Transverse colon (tissue), 4 donors: ENCODE measurements at regions not wholly inside any gene's neighbourhood (a gene's known extent, or its start where the extent isn't known, plus 50 kb on each side); places are given as distances from the start of the nearest gene placed in this dataset.

Experiments
- DNase-seq: peaks from one replicate; pipeline ENCODE4 v3.0.0-alpha.2; 2019
- H3K27ac ChIP-seq, 4 donors: fragments of 200-600 bp; sonication (generic); 2 replicates each; pipeline ENCODE4 v1.5.1; 2016 to 2018; ENCODE audit warnings: inconsistent platforms in 4 of 4
- H3K27me3 ChIP-seq: fragments of 200-600 bp; sonication (generic); 2 replicates; pipeline ENCODE4 v1.5.1; 2017; ENCODE audit warnings: inconsistent platforms
- H3K36me3 ChIP-seq, 4 donors: fragments of 200-600 bp; sonication (generic); 2 replicates each; pipeline ENCODE4 v1.5.1; 2017 to 2019; ENCODE audit warnings: inconsistent platforms in 4 of 4
- H3K4me1 ChIP-seq, 4 donors: fragments of 200-600 bp; sonication (generic); 2 replicates each; pipeline ENCODE4 v1.5.1; 2017 to 2020; ENCODE audit warnings: inconsistent platforms in 4 of 4
- H3K4me3 ChIP-seq, 4 donors: fragments of 200-600 bp; sonication (generic); 1 replicate in 1 of 4; 2 replicates in 3 of 4; pipeline versions ENCODE4 v1.5.1 to v1.6.1; 2017 to 2019; ENCODE audit warnings: inconsistent platforms in 4 of 4
- H3K9me3 ChIP-seq, 2 donors: fragments of 200-600 bp; sonication (generic); 2 replicates each; pipeline ENCODE4 v1.5.1; 2017 to 2019; ENCODE audit warnings: inconsistent platforms in 2 of 2
- CTCF ChIP-seq, 5 experiments: fragments of 200-600 bp in 3 of 5; fragments of 450-650 bp in 2 of 5; sonication (generic) in 3 of 5; IDR thresholded peaks; 1 replicate in 2 of 5; 2 replicates in 3 of 5; pipeline ENCODE4 v1.5.1; 2016 to 2017; ENCODE audit warnings: antibody characterized with exemption in 5 of 5, inconsistent platforms in 3 of 5, mild to moderate bottlenecking in 2 of 5, moderate library complexity in 1 of 5
- EP300 ChIP-seq: sonication (generic); formaldehyde crosslinking; IDR thresholded peaks from one replicate; pipeline ENCODE4 v1.6.1; 2017; ENCODE audit warnings: antibody characterized with exemption, low read depth
- POLR2A ChIP-seq: fragments of 450-650 bp; IDR thresholded peaks from one replicate; pipeline ENCODE4 v1.6.1; 2016; ENCODE audit warnings: antibody characterized with exemption, mild to moderate bottlenecking, moderate library complexity
- POLR2AphosphoS5 ChIP-seq, 3 donors: sonication (generic); formaldehyde crosslinking; IDR thresholded peaks; one replicate each; pipeline ENCODE4 v1.6.1; 2016; ENCODE audit warnings: antibody characterized with exemption in 3 of 3
- WGBS, 2 donors: methylation state at CpG; one replicate each; pipeline ENCODE4 v1.1.5; 2018; ENCODE audit warnings: low coverage in 1 of 2; 5-methylcytosine and 5-hydroxymethylcytosine counted together
- in situ Hi-C, 4 donors: fragments of 200-750 bp; cut with MboI; loops; one replicate each; pipeline versions ENCODE4 v1.15.0 to v1.15.1; 2017; ENCODE audit warnings: low sequenced_read_pairs in 3 of 4, low pct_ligation_motif_present in 1 of 4, low pct_unique_long_range_greater_than_20kb in 1 of 4
- intact Hi-C: fragments of 100-400 bp; cut with DNase I; formaldehyde crosslinking; loops from one replicate; pipeline ENCODE4 v1.15.1; 2023; ENCODE audit warnings: low total_unique reads

- intact Hi-C loops (no loop called here), in situ Hi-C loops (no loop called here)
- no peak for TF ChIP-seq POLR2AphosphoS5 (IDR thresholded peaks at IDR 0.05)
- TF ChIP-seq EP300: no peak
- no peak for TF ChIP-seq CTCF (IDR thresholded peaks at IDR 0.05)
- no peak for TF ChIP-seq POLR2A
- DNase-seq: no peak
- no peaks in the 10 kb centered on the region for H3K9me3 ChIP-seq
- H3K27me3 ChIP-seq: no peaks in the 10 kb centered on the region
- no peaks in the 10 kb centered on the region for H3K4me1 ChIP-seq
- H3K36me3 ChIP-seq: no peaks in the 10 kb centered on the region
- WGBS, 2 donors: 84 to 88% methylated on average over 2 of the region's 2 CpGs
- no peak overlapping the region for H3K27ac ChIP-seq
- no peak overlapping the region for H3K4me3 ChIP-seq
These were observed 246.4 kb upstream of the BLID start for GRCh38 chr11:122362381-122362780.

DNA sequence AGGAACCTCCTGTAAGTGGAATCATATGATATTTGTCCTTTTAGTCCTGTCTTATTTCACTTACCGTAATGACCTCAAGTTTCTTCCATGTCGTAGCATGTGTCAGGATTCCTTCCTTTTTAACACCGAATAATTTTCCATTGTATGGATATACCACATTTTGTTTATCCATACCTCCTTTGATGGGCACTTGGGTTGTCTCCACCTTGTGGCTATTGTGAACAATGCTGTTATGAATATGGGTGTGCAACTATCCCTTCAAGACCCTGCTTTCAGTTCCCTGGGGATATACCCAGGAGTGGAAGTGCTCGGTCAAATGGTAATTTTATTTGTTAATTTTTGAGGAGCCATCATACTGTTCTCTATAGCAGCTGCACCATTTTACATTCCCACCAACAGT, 244.9 kb upstream of the BLID start:
- Histone ChIP-seq H3K4me3 (no peak overlapping the region), H3K4me1 (no peaks in the 10 kb centered on the region), H3K36me3 (no peaks in the 10 kb centered on the region), H3K9me3 (no peaks in the 10 kb centered on the region), H3K27me3 (no peaks in the 10 kb centered on the region), H3K27ac (no peak overlapping the region)
- no peak for DNase-seq
- in situ Hi-C loops: no loop called here
- intact Hi-C loops: no loop called here
- 84 to 96% methylated on average over 4 of the region's 4 CpGs for WGBS, 2 donors
- TF ChIP-seq EP300 (no peak), POLR2AphosphoS5 (IDR thresholded peaks at IDR 0.05) (no peak), CTCF (IDR thresholded peaks at IDR 0.05) (no peak), POLR2A (no peak)

- DNase-seq: no peak
- H3K9me3 ChIP-seq: no peaks in the 10 kb centered on the region
These were observed 243.1 kb upstream of the BLID start for GRCh38 chr11:122359081-122359571.

GRCh38 chr11:122358292-122358691, 242.3 kb upstream of the BLID start:
- no peaks in the 10 kb centered on the region for H3K9me3 ChIP-seq
- no peaks in the 10 kb centered on the region for H3K36me3 ChIP-seq
- H3K27me3 ChIP-seq: no peaks in the 10 kb centered on the region
- in situ Hi-C loops: no loop called here
- TF ChIP-seq EP300: no peak
- TF ChIP-seq POLR2AphosphoS5 (IDR thresholded peaks at IDR 0.05): no peak
- TF ChIP-seq POLR2A: no peak
- TF ChIP-seq CTCF (IDR thresholded peaks at IDR 0.05): no peak
- no peak overlapping the region for H3K4me3 ChIP-seq
- H3K27ac ChIP-seq: no peak overlapping the region
- WGBS, 2 donors: 56% methylated on average over 2 of the region's 2 CpGs; no CpG with 5 or more reads in 1 of the 2 donors
- no peaks in the 10 kb centered on the region for H3K4me1 ChIP-seq
- intact Hi-C loops: no loop called here
- no peak for DNase-seq

More at GRCh38 chr11:122359081-122359571, 243.1 kb upstream of the BLID start:
- Histone ChIP-seq H3K36me3 (no peaks in the 10 kb centered on the region), H3K27me3 (no peaks in the 10 kb centered on the region), H3K27ac (no peak overlapping the region), H3K4me3 (no peak overlapping the region), H3K4me1 (no peaks in the 10 kb centered on the region)
- in situ Hi-C loops (no loop called here), intact Hi-C loops (no loop called here)
- TF ChIP-seq POLR2AphosphoS5 (IDR thresholded peaks at IDR 0.05) (no peak), EP300 (no peak), CTCF (IDR thresholded peaks at IDR 0.05) (no peak), POLR2A (no peak)
- WGBS, 2 donors: 66 to 69% methylated on average over 10 to 11 of the region's 11 CpGs
